Thyroid gland (tissue), 4 donors: ENCODE measurements at regions not wholly inside any gene's neighbourhood (a gene's known extent, or its start where the extent isn't known, plus 50 kb on each side); places are given as distances from the start of the nearest gene placed in this dataset.
"Not testable (repeated sequence)": the region's sequence is repeated elsewhere in the genome, so short reads cannot be mapped to it uniquely, and the experiment has no call there.

Experiments used
- CTCF ChIP-seq, 6 experiments: fragments of 200-600 bp in 3 of 6; fragments of 450-650 bp in 3 of 6; sonication (generic) in 3 of 6; IDR thresholded peaks; one replicate each; pipeline ENCODE4 v1.5.1; 2016 to 2019; ENCODE audit warnings: antibody characterized with exemption in 6 of 6, mild to moderate bottlenecking in 2 of 6, inconsistent platforms in 1 of 6, moderate library complexity in 1 of 6
- POLR2A ChIP-seq, 2 donors: fragments of 450-650 bp; IDR thresholded peaks; one replicate each; pipeline ENCODE4 v1.6.1; 2017; ENCODE audit warnings: antibody characterized with exemption in 2 of 2, mild to moderate bottlenecking in 2 of 2, moderate library complexity in 1 of 2

GRCh38 chr6:63006018-63006417 lies 205.3 kb upstream of the FKBP1C start:
- TF ChIP-seq POLR2A, CTCF (IDR thresholded peaks at IDR 0.05): not testable (repeated sequence)
